ENCODE measurements at regions not wholly inside any gene's neighbourhood (a gene's known extent, or its start where the extent isn't known, plus 50 kb on each side); places are given as distances from the start of the nearest gene placed in this dataset.
"Not testable (repeated sequence)": the region's sequence is repeated elsewhere in the genome, so short reads cannot be mapped to it uniquely, and the experiment has no call there.

DNA sequence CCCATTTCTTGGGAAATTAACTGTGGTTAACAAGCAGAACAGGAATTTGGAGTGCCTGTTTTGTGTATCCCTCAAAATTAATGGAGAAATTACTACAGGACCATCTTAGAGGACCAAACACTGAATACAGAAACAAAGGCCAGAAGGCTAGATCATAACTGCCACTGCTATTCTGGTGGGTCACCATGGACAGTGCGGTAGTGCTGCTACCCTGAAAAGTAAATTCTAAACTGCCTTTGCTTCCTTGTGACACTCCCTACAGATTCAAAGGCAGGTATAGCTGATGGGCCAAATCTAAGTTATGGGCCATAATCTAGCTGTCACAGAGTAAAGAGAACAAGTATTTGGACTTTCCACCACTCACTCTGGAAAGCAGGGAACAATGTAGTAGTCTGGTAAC, 575.8 kb upstream of the ADGRB3 start:
- H3K4me2 ChIP-seq, result no peak overlapping the region
- H3K79me2 ChIP-seq (ENCODE audit: insufficient read depth, low read depth), result no peaks in the 10 kb centered on the region
- H3K4me1 ChIP-seq (ENCODE audit: low read depth, poor library complexity, severe bottlenecking), result no peaks in the 10 kb centered on the region
- no peak overlapping the region for H2AFZ ChIP-seq (ENCODE audit: low read depth)
- no peaks in the 10 kb centered on the region for H4K20me1 ChIP-seq (ENCODE audit: insufficient read depth)
- TF ChIP-seq, protein P1, sequence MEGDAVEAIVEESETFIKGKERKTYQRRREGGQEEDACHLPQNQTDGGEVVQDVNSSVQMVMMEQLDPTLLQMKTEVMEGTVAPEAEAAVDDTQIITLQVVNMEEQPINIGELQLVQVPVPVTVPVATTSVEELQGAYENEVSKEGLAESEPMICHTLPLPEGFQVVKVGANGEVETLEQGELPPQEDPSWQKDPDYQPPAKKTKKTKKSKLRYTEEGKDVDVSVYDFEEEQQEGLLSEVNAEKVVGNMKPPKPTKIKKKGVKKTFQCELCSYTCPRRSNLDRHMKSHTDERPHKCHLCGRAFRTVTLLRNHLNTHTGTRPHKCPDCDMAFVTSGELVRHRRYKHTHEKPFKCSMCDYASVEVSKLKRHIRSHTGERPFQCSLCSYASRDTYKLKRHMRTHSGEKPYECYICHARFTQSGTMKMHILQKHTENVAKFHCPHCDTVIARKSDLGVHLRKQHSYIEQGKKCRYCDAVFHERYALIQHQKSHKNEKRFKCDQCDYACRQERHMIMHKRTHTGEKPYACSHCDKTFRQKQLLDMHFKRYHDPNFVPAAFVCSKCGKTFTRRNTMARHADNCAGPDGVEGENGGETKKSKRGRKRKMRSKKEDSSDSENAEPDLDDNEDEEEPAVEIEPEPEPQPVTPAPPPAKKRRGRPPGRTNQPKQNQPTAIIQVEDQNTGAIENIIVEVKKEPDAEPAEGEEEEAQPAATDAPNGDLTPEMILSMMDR (conservative IDR thresholded peaks at IDR 0.05; ENCODE audit: low read depth, low read length), result no peak
- H3K27me3 ChIP-seq (ENCODE audit: insufficient read depth, low read depth), result no peaks in the 10 kb centered on the region
- no peak overlapping the region for H3K27ac ChIP-seq
- no peaks in the 10 kb centered on the region for H3K36me3 ChIP-seq (ENCODE audit: insufficient read depth)
- no peak overlapping the region for H3K4me3 ChIP-seq (IDR thresholded peaks at IDR 0.05; ENCODE audit: insufficient read depth, low read depth, low read length)
- no peak overlapping the region for H3K9ac ChIP-seq

DNA sequence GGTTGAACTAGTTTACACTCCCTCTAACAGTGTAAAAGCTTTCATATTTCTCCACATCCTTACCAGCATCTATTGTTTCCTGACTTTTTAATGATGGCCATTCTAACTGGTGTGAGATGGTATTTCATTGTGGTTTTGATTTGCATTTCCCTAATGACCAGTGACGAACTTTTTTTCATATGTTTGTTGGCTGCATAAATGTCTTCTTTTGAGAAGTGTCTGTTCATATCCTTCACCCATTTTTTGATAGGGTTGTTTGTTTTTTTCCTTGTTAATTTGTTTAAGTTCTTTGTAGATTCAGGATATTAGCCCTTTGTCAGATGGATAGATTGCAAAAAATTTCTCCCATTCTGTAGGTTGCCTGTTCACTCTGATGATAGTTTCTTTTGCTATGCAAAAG, 578.5 kb upstream of the ADGRB3 start:
- H3K4me2 ChIP-seq; H3K9ac ChIP-seq; H3K79me2 ChIP-seq (ENCODE audit: insufficient read depth, low read depth); H3K4me1 ChIP-seq (ENCODE audit: low read depth, poor library complexity, severe bottlenecking); H2AFZ ChIP-seq (ENCODE audit: low read depth); H3K27me3 ChIP-seq (ENCODE audit: insufficient read depth, low read depth); H4K20me1 ChIP-seq (ENCODE audit: insufficient read depth); H3K27ac ChIP-seq; H3K36me3 ChIP-seq (ENCODE audit: insufficient read depth); H3K4me3 ChIP-seq (IDR thresholded peaks at IDR 0.05; ENCODE audit: insufficient read depth, low read depth, low read length): not testable (repeated sequence)

DNA sequence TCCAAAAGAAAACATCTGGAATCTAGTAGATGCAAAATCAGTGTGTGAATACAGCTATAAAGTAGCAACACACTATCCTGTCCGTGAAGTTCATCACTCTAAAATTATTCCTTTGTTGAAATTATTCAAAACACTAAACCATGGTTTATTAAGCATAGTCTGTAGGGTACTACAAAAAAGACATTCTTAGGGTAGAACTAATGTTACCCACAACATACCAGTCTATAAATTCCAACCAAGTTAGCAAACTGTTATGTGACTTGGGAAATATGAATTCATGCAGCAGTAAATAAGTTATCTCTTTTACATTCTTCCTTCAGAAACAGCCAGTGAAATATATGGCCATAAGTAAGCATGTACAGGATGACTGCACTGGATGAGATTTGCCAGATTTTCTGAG, 580.3 kb upstream of the ADGRB3 start:
- TF ChIP-seq, protein P1 (conservative IDR thresholded peaks at IDR 0.05; ENCODE audit: low read depth, low read length), result no peak
- H3K27ac ChIP-seq, result no peak overlapping the region
- H3K36me3 ChIP-seq (ENCODE audit: insufficient read depth), result no peaks in the 10 kb centered on the region
- H2AFZ ChIP-seq (ENCODE audit: low read depth), result no peak overlapping the region
- H3K4me1 ChIP-seq (ENCODE audit: low read depth, poor library complexity, severe bottlenecking), result no peaks in the 10 kb centered on the region
- H3K9ac ChIP-seq, result no peak overlapping the region
- no peaks in the 10 kb centered on the region for H4K20me1 ChIP-seq (ENCODE audit: insufficient read depth)
- no peak overlapping the region for H3K4me2 ChIP-seq
- no peak overlapping the region for H3K4me3 ChIP-seq (IDR thresholded peaks at IDR 0.05; ENCODE audit: insufficient read depth, low read depth, low read length)
- no peaks in the 10 kb centered on the region for H3K79me2 ChIP-seq (ENCODE audit: insufficient read depth, low read depth)
- no peaks in the 10 kb centered on the region for H3K27me3 ChIP-seq (ENCODE audit: insufficient read depth, low read depth)

DNA sequence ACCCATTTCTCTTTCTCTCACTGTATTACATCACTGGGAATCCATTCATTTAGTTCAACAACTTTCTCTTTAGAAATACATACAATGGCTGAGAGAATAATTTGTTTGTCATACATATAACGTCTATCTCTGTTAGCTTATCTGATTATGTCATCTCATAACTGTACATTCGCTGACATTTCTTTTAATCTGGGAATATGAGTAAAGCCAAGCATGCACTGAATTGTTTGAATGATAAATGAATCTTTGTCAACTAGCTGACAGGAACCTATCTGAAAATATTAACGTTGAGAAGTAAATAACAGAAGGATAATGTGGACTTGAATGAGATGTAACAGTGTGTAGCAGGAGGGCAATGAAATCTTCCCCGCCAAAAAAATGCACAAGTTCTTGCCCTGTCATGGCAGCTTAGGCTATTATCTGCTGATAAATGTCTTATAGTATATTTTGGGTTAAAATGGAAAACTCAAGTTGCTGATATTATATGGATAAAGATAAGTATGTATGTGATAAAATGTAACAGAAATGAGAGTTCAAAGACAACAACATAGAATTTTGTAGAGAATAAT, 581.2 kb upstream of the ADGRB3 start:
- H3K9ac ChIP-seq, result no peak overlapping the region
- H2AFZ ChIP-seq (ENCODE audit: low read depth), result no peak overlapping the region
- H3K27ac ChIP-seq, result no peak overlapping the region
- no peaks in the 10 kb centered on the region for H3K27me3 ChIP-seq (ENCODE audit: insufficient read depth, low read depth)
- no peaks in the 10 kb centered on the region for H4K20me1 ChIP-seq (ENCODE audit: insufficient read depth)
- H3K4me2 ChIP-seq, result no peak overlapping the region
- H3K79me2 ChIP-seq (ENCODE audit: insufficient read depth, low read depth), result no peaks in the 10 kb centered on the region
- no peak overlapping the region for H3K4me3 ChIP-seq (IDR thresholded peaks at IDR 0.05; ENCODE audit: insufficient read depth, low read depth, low read length)
- H3K36me3 ChIP-seq (ENCODE audit: insufficient read depth), result no peaks in the 10 kb centered on the region
- TF ChIP-seq, protein P1 (conservative IDR thresholded peaks at IDR 0.05; ENCODE audit: low read depth, low read length), result no peak
- H3K4me1 ChIP-seq (ENCODE audit: low read depth, poor library complexity, severe bottlenecking), result no peaks in the 10 kb centered on the region

DNA sequence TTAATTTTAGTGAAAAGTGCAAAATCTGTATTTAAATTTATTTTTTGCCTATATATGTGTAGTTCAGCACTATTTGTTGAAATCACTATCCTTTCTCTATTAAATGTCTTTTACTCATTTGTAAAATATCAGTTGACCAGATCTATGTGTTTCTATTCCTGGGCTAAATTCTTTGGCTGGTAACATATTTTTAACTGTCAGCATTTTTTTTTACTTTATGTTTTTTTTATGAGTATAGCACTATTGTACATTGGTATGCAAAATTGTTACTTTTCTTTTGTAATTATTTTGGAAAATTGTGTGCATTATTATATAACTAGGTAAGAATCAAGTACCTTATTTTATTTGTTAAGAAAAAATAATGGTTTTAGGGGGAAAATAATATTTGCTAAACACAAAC, 582.8 kb upstream of the ADGRB3 start:
- no peaks in the 10 kb centered on the region for H3K27me3 ChIP-seq (ENCODE audit: insufficient read depth, low read depth)
- H3K36me3 ChIP-seq (ENCODE audit: insufficient read depth), result no peaks in the 10 kb centered on the region
- no peaks in the 10 kb centered on the region for H3K4me1 ChIP-seq (ENCODE audit: low read depth, poor library complexity, severe bottlenecking)
- H3K9ac ChIP-seq, result no peak overlapping the region
- H2AFZ ChIP-seq (ENCODE audit: low read depth), result no peak overlapping the region
- no peak overlapping the region for H3K27ac ChIP-seq
- H3K79me2 ChIP-seq (ENCODE audit: insufficient read depth, low read depth), result no peaks in the 10 kb centered on the region
- no peaks in the 10 kb centered on the region for H4K20me1 ChIP-seq (ENCODE audit: insufficient read depth)
- H3K4me2 ChIP-seq, result no peak overlapping the region
- H3K4me3 ChIP-seq (IDR thresholded peaks at IDR 0.05; ENCODE audit: insufficient read depth, low read depth, low read length), result no peak overlapping the region
- TF ChIP-seq, protein P1 (conservative IDR thresholded peaks at IDR 0.05; ENCODE audit: low read depth, low read length), result no peak
